ENCODE measurements at regions not wholly inside any gene's neighbourhood (a gene's known extent, or its start where the extent isn't known, plus 50 kb on each side); places are given as distances from the start of the nearest gene placed in this dataset.

- no peaks in the 10 kb centered on the region for H3K4me1 ChIP-seq (ENCODE audit: low read depth)
- DNase-seq (no peak), ATAC-seq (no peak)
- TF ChIP-seq CTCF (IDR thresholded peaks at IDR 0.05) = no peak
- intact Hi-C loops (cut with DNase I, micrococcal nuclease) = loop anchor here in 1 of 2 donors (10.0 kb wide), 1 partner anchor 385 kb away; no protein-coding TSS in a partner anchor
- no peaks in the 10 kb centered on the region for H3K36me3 ChIP-seq (ENCODE audit: low read depth)
- no peak overlapping the region for H3K4me3 ChIP-seq
- no peaks in the 10 kb centered on the region for H3K9me3 ChIP-seq
These were observed 185.0 kb downstream of the TTLL2 start for GRCh38 chr6:167509853-167510220.

GRCh38 chr6:167510648-167511047 lies 185.8 kb downstream of the TTLL2 start:
- intact Hi-C loops (cut with DNase I, micrococcal nuclease) = no loop called here
- no peak overlapping the region for H3K4me3 ChIP-seq
- no peaks in the 10 kb centered on the region for H3K36me3 ChIP-seq (ENCODE audit: low read depth)
- no peak for TF ChIP-seq CTCF (IDR thresholded peaks at IDR 0.05)
- H3K9me3 ChIP-seq = no peaks in the 10 kb centered on the region
- no peak for DNase-seq
- ATAC-seq = no peak
- no peaks in the 10 kb centered on the region for H3K4me1 ChIP-seq (ENCODE audit: low read depth)

- H3K36me3 ChIP-seq (ENCODE audit: low read depth) = no peaks in the 10 kb centered on the region
- H3K4me3 ChIP-seq = no peak overlapping the region
- intact Hi-C loops (cut with DNase I, micrococcal nuclease) = no loop called here
- no peaks in the 10 kb centered on the region for H3K4me1 ChIP-seq (ENCODE audit: low read depth)
- no peaks in the 10 kb centered on the region for H3K9me3 ChIP-seq
- no peak for TF ChIP-seq CTCF (IDR thresholded peaks at IDR 0.05)
- DNase-seq (no peak), ATAC-seq (no peak)
These were observed 187.9 kb downstream of the TTLL2 start for GRCh38 chr6:167512696-167513375.

GRCh38 chr6:167513778-167514177 lies 188.9 kb downstream of the TTLL2 start:
- ATAC-seq = no peak
- no peak for DNase-seq
- intact Hi-C loops (cut with DNase I, micrococcal nuclease) = no loop called here
- no peak for TF ChIP-seq CTCF (IDR thresholded peaks at IDR 0.05)
- no peaks in the 10 kb centered on the region for H3K36me3 ChIP-seq (ENCODE audit: low read depth)
- no peaks in the 10 kb centered on the region for H3K9me3 ChIP-seq
- no peaks in the 10 kb centered on the region for H3K4me1 ChIP-seq (ENCODE audit: low read depth)
- H3K4me3 ChIP-seq = no peak overlapping the region

GRCh38 chr6:167514524-167514923 lies 189.6 kb downstream of the TTLL2 start:
- Histone ChIP-seq H3K9me3 (no peaks in the 10 kb centered on the region), H3K36me3 (ENCODE audit: low read depth) (no peaks in the 10 kb centered on the region), H3K4me1 (ENCODE audit: low read depth) (no peaks in the 10 kb centered on the region), H3K4me3 (no peak overlapping the region)
- ATAC-seq (no peak), DNase-seq (no peak)
- no peak for TF ChIP-seq CTCF (IDR thresholded peaks at IDR 0.05)
- intact Hi-C loops (cut with DNase I, micrococcal nuclease) = no loop called here

All from mucosa of descending colon (tissue), 3 donors.